Epithelial cell of proximal tubule (primary cell): ENCODE measurements at regions not wholly inside any gene's neighbourhood (a gene's known extent, or its start where the extent isn't known, plus 50 kb on each side); places are given as distances from the start of the nearest gene placed in this dataset.

Experiments used
- DNase-seq: peaks from one replicate; pipeline ENCODE4 v3.0.0-alpha.2; 2011; ENCODE audit warnings: low read depth
- H3K4me3 ChIP-seq: 2 replicates; pipeline ENCODE4 v1.5.1; 2011; ENCODE audit warnings: low read depth, mild to moderate bottlenecking, low read length
- CTCF ChIP-seq: conservative IDR thresholded peaks from 2 replicates; pipeline ENCODE4 v1.5.1; 2012; ENCODE audit warnings: low read depth, mild to moderate bottlenecking, low read length

GRCh38 chr2:212926940-212927339 is 224.5 kb downstream of the IKZF2 start:
- no peak for DNase-seq
- TF ChIP-seq CTCF: no peak
- H3K4me3 ChIP-seq: no peak overlapping the region

- peak; percentile 38 for DNase-seq
- no peak for TF ChIP-seq CTCF
- no peak overlapping the region for H3K4me3 ChIP-seq
Measured at GRCh38 chr2:212923393-212923792, 228.0 kb downstream of the IKZF2 start.

GRCh38 chr2:212922701-212923100 is 228.7 kb downstream of the IKZF2 start:
- TF ChIP-seq CTCF: no peak
- no peak for DNase-seq

GRCh38 chr2:212921711-212922110 is 229.7 kb downstream of the IKZF2 start:
- no peak for TF ChIP-seq CTCF
- no peak overlapping the region for H3K4me3 ChIP-seq
- DNase-seq: no peak

More at GRCh38 chr2:212922701-212923100, 228.7 kb downstream of the IKZF2 start:
- H3K4me3 ChIP-seq: no peak overlapping the region

- no peak for TF ChIP-seq CTCF
- DNase-seq: no peak
- no peak overlapping the region for H3K4me3 ChIP-seq
Measured at GRCh38 chr2:212921061-212921460, 230.4 kb downstream of the IKZF2 start.

- no peak for DNase-seq
- no peak for TF ChIP-seq CTCF
- H3K4me3 ChIP-seq: no peak overlapping the region
Measured at GRCh38 chr2:212919238-212919637, 232.2 kb downstream of the IKZF2 start.

GRCh38 chr2:212918336-212918735 is 233.1 kb downstream of the IKZF2 start:
- TF ChIP-seq CTCF: no peak
- H3K4me3 ChIP-seq: no peak overlapping the region

More at GRCh38 chr2:212918336-212918735, 233.1 kb downstream of the IKZF2 start:
- no peak for DNase-seq
